ENCODE measurements at regions not wholly inside any gene's neighbourhood (a gene's known extent, or its start where the extent isn't known, plus 50 kb on each side); places are given as distances from the start of the nearest gene placed in this dataset.

DNA sequence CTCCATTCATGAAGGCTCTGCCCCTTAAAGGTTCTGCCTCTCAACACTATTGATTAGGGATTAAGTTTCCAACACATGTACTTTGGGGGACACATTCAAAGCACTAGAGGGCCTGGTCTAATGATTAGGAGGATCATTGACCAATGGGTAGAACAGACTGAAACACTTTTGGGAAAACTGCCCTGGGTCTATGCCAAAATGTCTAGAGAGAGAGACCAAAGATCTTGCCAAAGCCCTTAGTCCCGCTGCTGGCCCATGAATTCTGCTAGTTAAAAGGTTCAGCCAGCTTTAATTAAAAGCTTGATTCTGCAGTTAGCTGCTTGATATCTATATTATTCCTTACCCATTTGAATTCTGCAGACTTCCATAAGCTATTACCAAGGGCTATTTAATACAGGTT, 613.2 kb downstream of the SLC4A3 start:
- ATAC-seq (ENCODE audit: insufficient read depth, low FRiP score), result no peak
- peak in 2 of 3 donors; percentile 31 to 43 for DNase-seq
- no peak overlapping the region for H3K4me3 ChIP-seq
- no peaks in the 10 kb centered on the region for H3K9me3 ChIP-seq (ENCODE audit: control insufficient read depth in 4 of 4, insufficient read depth in 3 of 4, low read length in 3 of 4)
- H3K27ac ChIP-seq (ENCODE audit: low read depth in 1 of 2, low read length in 1 of 2), result no peak overlapping the region
- no peaks in the 10 kb centered on the region for H3K36me3 ChIP-seq (ENCODE audit: control insufficient read depth in 4 of 4, insufficient read depth in 4 of 4, low read length in 4 of 4)
- 28 to 93% methylated on average over 1 of the region's 1 CpG for whole genome bisulfite sequencing, 2 donors
- no peaks in the 10 kb centered on the region for H3K4me1 ChIP-seq (ENCODE audit: control insufficient read depth in 5 of 5, insufficient read depth in 5 of 5, low read length in 5 of 5)
- TF ChIP-seq, protein P1, sequence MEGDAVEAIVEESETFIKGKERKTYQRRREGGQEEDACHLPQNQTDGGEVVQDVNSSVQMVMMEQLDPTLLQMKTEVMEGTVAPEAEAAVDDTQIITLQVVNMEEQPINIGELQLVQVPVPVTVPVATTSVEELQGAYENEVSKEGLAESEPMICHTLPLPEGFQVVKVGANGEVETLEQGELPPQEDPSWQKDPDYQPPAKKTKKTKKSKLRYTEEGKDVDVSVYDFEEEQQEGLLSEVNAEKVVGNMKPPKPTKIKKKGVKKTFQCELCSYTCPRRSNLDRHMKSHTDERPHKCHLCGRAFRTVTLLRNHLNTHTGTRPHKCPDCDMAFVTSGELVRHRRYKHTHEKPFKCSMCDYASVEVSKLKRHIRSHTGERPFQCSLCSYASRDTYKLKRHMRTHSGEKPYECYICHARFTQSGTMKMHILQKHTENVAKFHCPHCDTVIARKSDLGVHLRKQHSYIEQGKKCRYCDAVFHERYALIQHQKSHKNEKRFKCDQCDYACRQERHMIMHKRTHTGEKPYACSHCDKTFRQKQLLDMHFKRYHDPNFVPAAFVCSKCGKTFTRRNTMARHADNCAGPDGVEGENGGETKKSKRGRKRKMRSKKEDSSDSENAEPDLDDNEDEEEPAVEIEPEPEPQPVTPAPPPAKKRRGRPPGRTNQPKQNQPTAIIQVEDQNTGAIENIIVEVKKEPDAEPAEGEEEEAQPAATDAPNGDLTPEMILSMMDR (IDR thresholded peaks at IDR 0.05; ENCODE audit: control extremely low read depth, extremely low read depth), result no peak
- H3K9ac ChIP-seq (ENCODE audit: insufficient read depth in 1 of 2, low read length in 2 of 2), result no peak overlapping the region
- H3K27me3 ChIP-seq (ENCODE audit: control insufficient read depth in 3 of 3, insufficient read depth in 3 of 3, low read length in 2 of 3), result no peaks in the 10 kb centered on the region

DNA sequence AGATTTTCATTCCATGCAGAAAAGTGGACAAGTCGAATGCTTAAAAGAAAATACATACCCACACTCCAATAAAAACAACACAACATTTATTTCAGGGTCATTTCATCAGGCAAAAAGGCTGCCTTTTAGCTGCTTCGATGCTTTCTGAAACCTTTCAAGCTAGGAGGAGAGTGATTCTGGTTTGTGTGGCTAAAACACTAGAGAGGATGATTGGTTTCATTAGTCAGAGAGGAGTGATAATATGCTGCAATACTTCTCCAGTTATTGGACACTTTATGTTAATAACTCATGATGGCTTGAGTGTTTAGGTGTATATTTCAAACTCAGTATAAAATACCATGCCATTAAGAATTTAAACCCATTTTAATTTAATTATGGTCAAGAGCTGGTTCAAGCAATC, 614.0 kb downstream of the SLC4A3 start:
- 71 to 74% methylated on average over 2 of the region's 2 CpGs for WGBS, 2 donors
- no peak overlapping the region for H3K4me3 ChIP-seq
- no peaks in the 10 kb centered on the region for H3K4me1 ChIP-seq (ENCODE audit: control insufficient read depth in 5 of 5, insufficient read depth in 5 of 5, low read length in 5 of 5)
- H3K27me3 ChIP-seq (ENCODE audit: control insufficient read depth in 3 of 3, insufficient read depth in 3 of 3, low read length in 2 of 3), result no peaks in the 10 kb centered on the region
- H3K27ac ChIP-seq (ENCODE audit: low read depth in 1 of 2, low read length in 1 of 2), result no peak overlapping the region
- ATAC-seq (ENCODE audit: insufficient read depth, low FRiP score) (no peak), DNase-seq (no peak)
- no peak overlapping the region for H3K9ac ChIP-seq (ENCODE audit: insufficient read depth in 1 of 2, low read length in 2 of 2)
- H3K36me3 ChIP-seq (ENCODE audit: control insufficient read depth in 4 of 4, insufficient read depth in 4 of 4, low read length in 4 of 4), result no peaks in the 10 kb centered on the region
- no peaks in the 10 kb centered on the region for H3K9me3 ChIP-seq (ENCODE audit: control insufficient read depth in 4 of 4, insufficient read depth in 3 of 4, low read length in 3 of 4)
- TF ChIP-seq, protein P1 (IDR thresholded peaks at IDR 0.05; ENCODE audit: control extremely low read depth, extremely low read depth), result no peak

DNA sequence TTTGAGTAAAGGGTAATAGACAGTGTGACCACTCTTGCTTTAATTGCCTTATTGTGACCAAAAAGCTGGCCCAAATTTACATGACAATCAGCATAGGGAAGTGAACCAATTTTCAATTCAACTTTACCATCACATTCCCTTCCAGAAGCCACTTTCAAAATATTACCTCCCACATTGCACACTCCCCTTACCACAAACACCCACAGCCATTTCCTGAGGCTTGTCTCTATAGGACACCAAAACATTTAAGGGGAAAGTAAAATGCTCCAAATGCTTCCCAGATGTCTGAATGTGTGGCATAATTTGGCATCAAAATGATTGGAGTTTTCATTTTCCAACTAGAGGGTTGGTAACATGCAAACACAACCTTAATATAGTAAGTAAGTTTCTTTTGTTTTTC, 616.1 kb downstream of the SLC4A3 start:
- TF ChIP-seq, protein P1 (IDR thresholded peaks at IDR 0.05; ENCODE audit: control extremely low read depth, extremely low read depth), result no peak
- Histone ChIP-seq H3K36me3 (ENCODE audit: control insufficient read depth in 4 of 4, insufficient read depth in 4 of 4, low read length in 4 of 4) (no peaks in the 10 kb centered on the region), H3K27ac (ENCODE audit: low read depth in 1 of 2, low read length in 1 of 2) (no peak overlapping the region), H3K9ac (ENCODE audit: insufficient read depth in 1 of 2, low read length in 2 of 2) (no peak overlapping the region), H3K4me1 (ENCODE audit: control insufficient read depth in 5 of 5, insufficient read depth in 5 of 5, low read length in 5 of 5) (no peaks in the 10 kb centered on the region), H3K9me3 (ENCODE audit: control insufficient read depth in 4 of 4, insufficient read depth in 3 of 4, low read length in 3 of 4) (no peaks in the 10 kb centered on the region), H3K27me3 (ENCODE audit: control insufficient read depth in 3 of 3, insufficient read depth in 3 of 3, low read length in 2 of 3) (no peaks in the 10 kb centered on the region), H3K4me3 (no peak overlapping the region)
- ATAC-seq (ENCODE audit: insufficient read depth, low FRiP score) (no peak), DNase-seq (no peak)

DNA sequence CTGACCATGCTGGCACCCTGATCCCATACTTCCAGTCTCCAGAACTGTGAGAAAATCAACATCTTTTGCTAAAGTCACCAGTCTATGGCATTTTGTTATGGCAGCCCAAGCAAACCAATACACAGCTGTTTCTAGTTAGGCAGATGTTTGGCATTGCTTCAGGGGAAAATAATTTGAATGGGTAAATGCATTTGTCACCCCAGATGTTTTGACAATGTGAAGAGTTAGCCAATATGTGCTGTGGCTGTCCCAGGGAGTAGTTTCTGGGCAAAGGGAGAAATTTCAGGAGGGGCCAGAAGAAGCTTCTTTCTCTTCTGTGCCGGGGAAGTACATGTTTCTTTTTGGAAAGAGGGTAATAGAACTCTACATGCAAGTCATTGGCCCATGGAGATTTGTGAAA, 619.0 kb downstream of the SLC4A3 start:
- peak in 2 of 3 donors; percentile 50 to 55 for DNase-seq
- WGBS, 2 donors, result 44 to 56% methylated on average over 1 of the region's 1 CpG
- H3K9ac ChIP-seq (ENCODE audit: insufficient read depth in 1 of 2, low read length in 2 of 2), result no peak overlapping the region
- H3K4me1 ChIP-seq (ENCODE audit: control insufficient read depth in 5 of 5, insufficient read depth in 5 of 5, low read length in 5 of 5), result no peaks in the 10 kb centered on the region
- no peaks in the 10 kb centered on the region for H3K27me3 ChIP-seq (ENCODE audit: control insufficient read depth in 3 of 3, insufficient read depth in 3 of 3, low read length in 2 of 3)
- no peaks in the 10 kb centered on the region for H3K36me3 ChIP-seq (ENCODE audit: control insufficient read depth in 4 of 4, insufficient read depth in 4 of 4, low read length in 4 of 4)
- H3K4me3 ChIP-seq, result no peak overlapping the region
- no peaks in the 10 kb centered on the region for H3K9me3 ChIP-seq (ENCODE audit: control insufficient read depth in 4 of 4, insufficient read depth in 3 of 4, low read length in 3 of 4)
- TF ChIP-seq, protein P1 (IDR thresholded peaks at IDR 0.05; ENCODE audit: control extremely low read depth, extremely low read depth), result no peak
- no peak for ATAC-seq (ENCODE audit: insufficient read depth, low FRiP score)
- no peak overlapping the region for H3K27ac ChIP-seq (ENCODE audit: low read depth in 1 of 2, low read length in 1 of 2)

All from lung (tissue), 11 donors.